Panc1 (cell line): ENCODE measurements at regions not wholly inside any gene's neighbourhood (a gene's known extent, or its start where the extent isn't known, plus 50 kb on each side); places are given as distances from the start of the nearest gene placed in this dataset.

Experiments
- ATAC-seq: fragments of 200-7000 bp; cut with Tn5 transposase; 2 replicates; pipeline ENCODE4 v1.9.1; 2020; ENCODE audit warnings: mild to moderate bottlenecking, moderate library complexity
- BruUV-seq: library from RNA; stranded (reverse); fragments of 400-500 nt; replicated peaks from 2 replicates; lab custom pipeline; 2021; lab: Mats Ljungman, UMichigan
- CTCF ChIA-PET: fragments of 300-600 bp; sonication (Branson Sonifier 250); formaldehyde crosslinking; loops from one replicate; lab custom pipeline; 2022; ENCODE audit warnings: antibody characterized with exemption; lab: Charles Lee
- POLR2A ChIA-PET: fragments of 300-600 bp; sonication (Branson Sonifier 250); formaldehyde crosslinking; loops from one replicate; lab custom pipeline; 2022; ENCODE audit warnings: antibody characterized with exemption; lab: Charles Lee
- DNase-seq: peaks from one replicate; pipeline ENCODE4 v3.0.0-alpha.2; 2010; ENCODE audit warnings: low read depth, low spot score
- H3K27ac ChIP-seq: 2 replicates; pipeline ENCODE4 v1.5.1; 2011; ENCODE audit warnings: mild to moderate bottlenecking, low read length, inconsistent platforms
- H3K27me3 ChIP-seq: fragments of 200-500 bp; sonication (Bioruptor generic); 2 replicates; pipeline ENCODE4 v1.6.0; 2014; ENCODE audit warnings: low read length, inconsistent platforms; ENCODE audit not compliant: control insufficient read depth, insufficient read depth
- H3K36me3 ChIP-seq: fragments of 200-500 bp; sonication (Bioruptor generic); 2 replicates; pipeline ENCODE4 v1.5.1; 2014; ENCODE audit warnings: inconsistent platforms, mild to moderate bottlenecking, low read length, moderate library complexity; ENCODE audit not compliant: control insufficient read depth, insufficient read depth
- H3K4me1 ChIP-seq: 2 replicates; pipeline ENCODE4 v1.5.1; 2011; ENCODE audit warnings: inconsistent platforms, mild to moderate bottlenecking, low read length, moderate library complexity; ENCODE audit not compliant: control insufficient read depth, insufficient read depth
- H3K4me3 ChIP-seq, 2 experiments: 2 replicates each; pipeline ENCODE4 v1.5.1; 2011 to 2012; ENCODE audit warnings: low read depth in 2 of 2, low read length in 2 of 2, mild to moderate bottlenecking in 2 of 2, inconsistent platforms in 1 of 2, moderate library complexity in 1 of 2
- H3K9me3 ChIP-seq: fragments of 200-500 bp; sonication (Bioruptor generic); 2 replicates; pipeline ENCODE4 v1.5.1; 2014; ENCODE audit warnings: low read depth, mild to moderate bottlenecking, inconsistent platforms, low read length, moderate library complexity; ENCODE audit not compliant: control insufficient read depth, insufficient read depth
- POLR2AphosphoS5 ChIP-seq: IDR thresholded peaks from 2 replicates; pipeline ENCODE4 v1.6.1; 2012; ENCODE audit warnings: mild to moderate bottlenecking, low read depth, low read length, moderate library complexity
- SIN3A ChIP-seq: IDR thresholded peaks from 2 replicates; pipeline ENCODE4 v1.6.1; 2012; ENCODE audit warnings: low read depth, mild to moderate bottlenecking, low read length, moderate library complexity, borderline replicate concordance; ENCODE audit not compliant: insufficient read depth
- TCF7L2 ChIP-seq: IDR thresholded peaks from 2 replicates; pipeline ENCODE4 v1.6.1; 2011; ENCODE audit warnings: mild to moderate bottlenecking, low read depth, low read length, inconsistent platforms
- in situ Hi-C: cut with HindIII; loops from 2 replicates; pipeline ENCODE4 v1.10.0; 2016; ENCODE audit warnings: low sequenced_read_pairs, low pct_unique_long_range_greater_than_20kb
- intact Hi-C: fragments of 100-400 bp; cut with micrococcal nuclease; formaldehyde crosslinking; loops from one replicate; pipeline ENCODE4 v1.10.0; 2022; ENCODE audit not compliant: unreplicated experiment
- TF ChIP-seq, protein P1 (sequence below): fragments of 450-650 bp; IDR thresholded peaks from 2 replicates; pipeline ENCODE4 v1.5.1; 2017; ENCODE audit warnings: mild to moderate bottlenecking
- TF ChIP-seq, protein P2 (sequence below), 2 experiments: IDR thresholded peaks; 2 replicates each; pipeline ENCODE4 v1.6.1; 2011 to 2012; ENCODE audit warnings: low read depth in 2 of 2, control low read depth in 1 of 2, low read length in 1 of 2, mild to moderate bottlenecking in 1 of 2, moderate library complexity in 1 of 2; ENCODE audit not compliant: insufficient read depth in 1 of 2

GRCh38 chr1:186735463-186735862 lies 55.2 kb upstream of the PTGS2 start:
- intact Hi-C loops: no loop called here

GRCh38 chr1:186730951-186731729 lies 50.9 kb upstream of the PTGS2 start:
- H3K9me3 ChIP-seq: no peaks in the 10 kb centered on the region
- H3K36me3 ChIP-seq: no peaks in the 10 kb centered on the region
- TF ChIP-seq, protein P1, sequence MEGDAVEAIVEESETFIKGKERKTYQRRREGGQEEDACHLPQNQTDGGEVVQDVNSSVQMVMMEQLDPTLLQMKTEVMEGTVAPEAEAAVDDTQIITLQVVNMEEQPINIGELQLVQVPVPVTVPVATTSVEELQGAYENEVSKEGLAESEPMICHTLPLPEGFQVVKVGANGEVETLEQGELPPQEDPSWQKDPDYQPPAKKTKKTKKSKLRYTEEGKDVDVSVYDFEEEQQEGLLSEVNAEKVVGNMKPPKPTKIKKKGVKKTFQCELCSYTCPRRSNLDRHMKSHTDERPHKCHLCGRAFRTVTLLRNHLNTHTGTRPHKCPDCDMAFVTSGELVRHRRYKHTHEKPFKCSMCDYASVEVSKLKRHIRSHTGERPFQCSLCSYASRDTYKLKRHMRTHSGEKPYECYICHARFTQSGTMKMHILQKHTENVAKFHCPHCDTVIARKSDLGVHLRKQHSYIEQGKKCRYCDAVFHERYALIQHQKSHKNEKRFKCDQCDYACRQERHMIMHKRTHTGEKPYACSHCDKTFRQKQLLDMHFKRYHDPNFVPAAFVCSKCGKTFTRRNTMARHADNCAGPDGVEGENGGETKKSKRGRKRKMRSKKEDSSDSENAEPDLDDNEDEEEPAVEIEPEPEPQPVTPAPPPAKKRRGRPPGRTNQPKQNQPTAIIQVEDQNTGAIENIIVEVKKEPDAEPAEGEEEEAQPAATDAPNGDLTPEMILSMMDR: no peak
- TF ChIP-seq, protein P2, sequence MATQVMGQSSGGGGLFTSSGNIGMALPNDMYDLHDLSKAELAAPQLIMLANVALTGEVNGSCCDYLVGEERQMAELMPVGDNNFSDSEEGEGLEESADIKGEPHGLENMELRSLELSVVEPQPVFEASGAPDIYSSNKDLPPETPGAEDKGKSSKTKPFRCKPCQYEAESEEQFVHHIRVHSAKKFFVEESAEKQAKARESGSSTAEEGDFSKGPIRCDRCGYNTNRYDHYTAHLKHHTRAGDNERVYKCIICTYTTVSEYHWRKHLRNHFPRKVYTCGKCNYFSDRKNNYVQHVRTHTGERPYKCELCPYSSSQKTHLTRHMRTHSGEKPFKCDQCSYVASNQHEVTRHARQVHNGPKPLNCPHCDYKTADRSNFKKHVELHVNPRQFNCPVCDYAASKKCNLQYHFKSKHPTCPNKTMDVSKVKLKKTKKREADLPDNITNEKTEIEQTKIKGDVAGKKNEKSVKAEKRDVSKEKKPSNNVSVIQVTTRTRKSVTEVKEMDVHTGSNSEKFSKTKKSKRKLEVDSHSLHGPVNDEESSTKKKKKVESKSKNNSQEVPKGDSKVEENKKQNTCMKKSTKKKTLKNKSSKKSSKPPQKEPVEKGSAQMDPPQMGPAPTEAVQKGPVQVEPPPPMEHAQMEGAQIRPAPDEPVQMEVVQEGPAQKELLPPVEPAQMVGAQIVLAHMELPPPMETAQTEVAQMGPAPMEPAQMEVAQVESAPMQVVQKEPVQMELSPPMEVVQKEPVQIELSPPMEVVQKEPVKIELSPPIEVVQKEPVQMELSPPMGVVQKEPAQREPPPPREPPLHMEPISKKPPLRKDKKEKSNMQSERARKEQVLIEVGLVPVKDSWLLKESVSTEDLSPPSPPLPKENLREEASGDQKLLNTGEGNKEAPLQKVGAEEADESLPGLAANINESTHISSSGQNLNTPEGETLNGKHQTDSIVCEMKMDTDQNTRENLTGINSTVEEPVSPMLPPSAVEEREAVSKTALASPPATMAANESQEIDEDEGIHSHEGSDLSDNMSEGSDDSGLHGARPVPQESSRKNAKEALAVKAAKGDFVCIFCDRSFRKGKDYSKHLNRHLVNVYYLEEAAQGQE (IDR thresholded peaks at IDR 0.05; ENCODE audit: insufficient read depth in 1 of 2, low read depth in 2 of 2, low read length in 1 of 2): no peak
- TF ChIP-seq TCF7L2 (no peak), POLR2AphosphoS5 (no peak), SIN3A (no peak)
- ChIA-PET CTCF (no interaction called here), POLR2A (no interaction called here)
- in situ Hi-C loops (no loop called here), intact Hi-C loops (no loop called here)
- BruUV-seq: no TSS peak
- no peak overlapping the region for H3K4me3 ChIP-seq
- H3K27ac ChIP-seq: no peak overlapping the region
- no peaks in the 10 kb centered on the region for H3K27me3 ChIP-seq
- ATAC-seq: no peak
- no peak for DNase-seq
- no peaks in the 10 kb centered on the region for H3K4me1 ChIP-seq

More at GRCh38 chr1:186735463-186735862, 55.2 kb upstream of the PTGS2 start:
- Histone ChIP-seq H3K9me3 (no peaks in the 10 kb centered on the region), H3K4me3 (no peak overlapping the region), H3K27me3 (no peaks in the 10 kb centered on the region), H3K4me1 (no peaks in the 10 kb centered on the region), H3K27ac (no peak overlapping the region), H3K36me3 (no peaks in the 10 kb centered on the region)
- DNase-seq (no peak), ATAC-seq (no peak)
- ChIA-PET CTCF (no interaction called here), POLR2A (no interaction called here)
- in situ Hi-C loops: no loop called here
- no TSS peak for BruUV-seq
- TF ChIP-seq, protein P1: no peak
- no peak for TF ChIP-seq POLR2AphosphoS5
- no peak for TF ChIP-seq SIN3A
- no peak for TF ChIP-seq TCF7L2
- TF ChIP-seq, protein P2 (IDR thresholded peaks at IDR 0.05; ENCODE audit: insufficient read depth in 1 of 2, low read depth in 2 of 2, low read length in 1 of 2): no peak
